ENCODE measurements at regions not wholly inside any gene's neighbourhood (a gene's known extent, or its start where the extent isn't known, plus 50 kb on each side); places are given as distances from the start of the nearest gene placed in this dataset.

- TF ChIP-seq TAF1 (IDR thresholded peaks at IDR 0.05; ENCODE audit: borderline replicate concordance, insufficient read depth, low read length) = no peak
- no peak for TF ChIP-seq SIN3A (IDR thresholded peaks at IDR 0.05; ENCODE audit: borderline replicate concordance, insufficient read depth, low read length)
- TF ChIP-seq REST (IDR thresholded peaks at IDR 0.05; ENCODE audit: insufficient read depth in 1 of 2, low read depth in 2 of 2, low read length in 2 of 2) = no peak
- TF ChIP-seq POLR2AphosphoS5 (IDR thresholded peaks at IDR 0.05; ENCODE audit: low read depth, low read length) = no peak
- TF ChIP-seq FOXP2 (optimal IDR thresholded peaks at IDR 0.05; ENCODE audit: borderline replicate concordance, extremely low read depth, extremely low read length, insufficient read depth) = no peak
Observed at GRCh38 chr16:64579712-64580111, 542.2 kb downstream of the CDH11 start.

GRCh38 chr16:64545768-64546167, 576.1 kb downstream of the CDH11 start:
- TF ChIP-seq FOXP2 (optimal IDR thresholded peaks at IDR 0.05; ENCODE audit: borderline replicate concordance, extremely low read depth, extremely low read length, insufficient read depth) (no peak), POLR2AphosphoS5 (IDR thresholded peaks at IDR 0.05; ENCODE audit: low read depth, low read length) (no peak), TAF1 (IDR thresholded peaks at IDR 0.05; ENCODE audit: borderline replicate concordance, insufficient read depth, low read length) (no peak), SIN3A (IDR thresholded peaks at IDR 0.05; ENCODE audit: borderline replicate concordance, insufficient read depth, low read length) (no peak), REST (IDR thresholded peaks at IDR 0.05; ENCODE audit: insufficient read depth in 1 of 2, low read depth in 2 of 2, low read length in 2 of 2) (no peak)

- TF ChIP-seq REST (IDR thresholded peaks at IDR 0.05; ENCODE audit: insufficient read depth in 1 of 2, low read depth in 2 of 2, low read length in 2 of 2) = no peak
- no peak for TF ChIP-seq SIN3A (IDR thresholded peaks at IDR 0.05; ENCODE audit: borderline replicate concordance, insufficient read depth, low read length)
- no peak for TF ChIP-seq FOXP2 (optimal IDR thresholded peaks at IDR 0.05; ENCODE audit: borderline replicate concordance, extremely low read depth, extremely low read length, insufficient read depth)
- no peak for TF ChIP-seq TAF1 (IDR thresholded peaks at IDR 0.05; ENCODE audit: borderline replicate concordance, insufficient read depth, low read length)
- TF ChIP-seq POLR2AphosphoS5 (IDR thresholded peaks at IDR 0.05; ENCODE audit: low read depth, low read length) = no peak
Observed at GRCh38 chr16:64544859-64545258, 577.0 kb downstream of the CDH11 start.

GRCh38 chr16:64543441-64543840, 578.4 kb downstream of the CDH11 start:
- TF ChIP-seq REST (IDR thresholded peaks at IDR 0.05; ENCODE audit: insufficient read depth in 1 of 2, low read depth in 2 of 2, low read length in 2 of 2) (no peak), TAF1 (IDR thresholded peaks at IDR 0.05; ENCODE audit: borderline replicate concordance, insufficient read depth, low read length) (no peak), SIN3A (IDR thresholded peaks at IDR 0.05; ENCODE audit: borderline replicate concordance, insufficient read depth, low read length) (no peak), FOXP2 (optimal IDR thresholded peaks at IDR 0.05; ENCODE audit: borderline replicate concordance, extremely low read depth, extremely low read length, insufficient read depth) (no peak), POLR2AphosphoS5 (IDR thresholded peaks at IDR 0.05; ENCODE audit: low read depth, low read length) (no peak)

- TF ChIP-seq POLR2AphosphoS5 (IDR thresholded peaks at IDR 0.05; ENCODE audit: low read depth, low read length) (no peak), SIN3A (IDR thresholded peaks at IDR 0.05; ENCODE audit: borderline replicate concordance, insufficient read depth, low read length) (no peak), TAF1 (IDR thresholded peaks at IDR 0.05; ENCODE audit: borderline replicate concordance, insufficient read depth, low read length) (no peak), REST (IDR thresholded peaks at IDR 0.05; ENCODE audit: insufficient read depth in 1 of 2, low read depth in 2 of 2, low read length in 2 of 2) (no peak), FOXP2 (optimal IDR thresholded peaks at IDR 0.05; ENCODE audit: borderline replicate concordance, extremely low read depth, extremely low read length, insufficient read depth) (no peak)
Observed at GRCh38 chr16:64543031-64543430, 578.8 kb downstream of the CDH11 start.

Data from PFSK-1 (cell line).